Sciatic nerve (tissue), 2 donors: ENCODE measurements at regions not wholly inside any gene's neighbourhood (a gene's known extent, or its start where the extent isn't known, plus 50 kb on each side); places are given as distances from the start of the nearest gene placed in this dataset.

ENCODE experiments used
- ATAC-seq: fragments of 200-7000 bp; cut with Tn5 transposase; one replicate; pipeline ENCODE4 v1.9.1; 2020; ENCODE audit warnings: mild to moderate bottlenecking, moderate library complexity
- DNase-seq: peaks from one replicate; pipeline ENCODE4 v3.0.0-alpha.2; 2020; ENCODE audit warnings: low spot score
- intact Hi-C: fragments of 100-400 bp; cut with DNase I; formaldehyde crosslinking; loops from one replicate; pipeline ENCODE4 v1.14.2; 2022
- donor health status: DM: no; HTN: no; CAD: no.
- donor health status: DM: no; HTN: no; CAD: no.

GRCh38 chr2:105577762-105578161 is 166.9 kb upstream of the NCK2 start:
- no peak for ATAC-seq
- intact Hi-C loops = loop anchor here (2.0 kb wide), 1 partner anchor 57 kb away; no protein-coding TSS in a partner anchor
- DNase-seq = no peak

GRCh38 chr2:105576440-105577241 is 168.1 kb upstream of the NCK2 start:
- DNase-seq (no peak), ATAC-seq (peak; percentile 62)
- intact Hi-C loops = loop anchor here (2.0 kb wide), 1 partner anchor 56 kb away; no protein-coding TSS in a partner anchor

GRCh38 chr2:105576050-105576439 is 168.7 kb upstream of the NCK2 start:
- no peak for DNase-seq
- ATAC-seq = no peak
- intact Hi-C loops = loop anchor here (2.0 kb wide), 1 partner anchor 55 kb away; no protein-coding TSS in a partner anchor

- ATAC-seq (no peak), DNase-seq (no peak)
- intact Hi-C loops = loop anchor here (2.0 kb wide), 1 partner anchor 55 kb away; no protein-coding TSS in a partner anchor
Observed at GRCh38 chr2:105575499-105576025, 169.2 kb upstream of the NCK2 start.

GRCh38 chr2:105574796-105575344 is 169.8 kb upstream of the NCK2 start:
- no peak for DNase-seq
- intact Hi-C loops = no loop called here
- ATAC-seq = no peak

GRCh38 chr2:105573910-105574655 is 170.6 kb upstream of the NCK2 start:
- intact Hi-C loops = no loop called here
- ATAC-seq = no peak
- no peak for DNase-seq

GRCh38 chr2:105573490-105573889 is 171.2 kb upstream of the NCK2 start:
- intact Hi-C loops = no loop called here
- no peak for DNase-seq
- ATAC-seq = no peak

GRCh38 chr2:105571445-105571987 is 172.7 kb upstream of the FHL2 start:
- DNase-seq (no peak), ATAC-seq (peak; percentile 58)
- intact Hi-C loops = no loop called here

- intact Hi-C loops = no loop called here
- DNase-seq (no peak), ATAC-seq (no peak)
Observed at GRCh38 chr2:105570757-105571156, 171.9 kb upstream of the FHL2 start.

GRCh38 chr2:105570326-105570725 is 171.5 kb upstream of the FHL2 start:
- DNase-seq (no peak), ATAC-seq (no peak)
- intact Hi-C loops = no loop called here

GRCh38 chr2:105569606-105570005 is 170.8 kb upstream of the FHL2 start:
- no peak for ATAC-seq

GRCh38 chr2:105567996-105568494 is 169.2 kb upstream of the FHL2 start:
- intact Hi-C loops = no loop called here
- DNase-seq (no peak), ATAC-seq (no peak)

More at GRCh38 chr2:105569606-105570005, 170.8 kb upstream of the FHL2 start:
- intact Hi-C loops = no loop called here
- DNase-seq = no peak

GRCh38 chr2:105563000-105563719 is 164.3 kb upstream of the FHL2 start:
- DNase-seq (no peak), ATAC-seq (no peak)
- intact Hi-C loops = no loop called here

- DNase-seq (no peak), ATAC-seq (no peak)
- intact Hi-C loops = no loop called here
Observed at GRCh38 chr2:105561401-105561800, 162.6 kb upstream of the FHL2 start.

GRCh38 chr2:105560157-105560556 is 161.3 kb upstream of the FHL2 start:
- no peak for ATAC-seq
- intact Hi-C loops = no loop called here
- DNase-seq = no peak

GRCh38 chr2:105557021-105557920 is 158.4 kb upstream of the FHL2 start:
- no peak for DNase-seq
- intact Hi-C loops = no loop called here
- peak; percentile 40 for ATAC-seq

GRCh38 chr2:105556366-105556765 is 157.5 kb upstream of the FHL2 start:
- DNase-seq = no peak
- no peak for ATAC-seq
- intact Hi-C loops = no loop called here

GRCh38 chr2:105554235-105554634 is 155.4 kb upstream of the FHL2 start:
- intact Hi-C loops = no loop called here
- DNase-seq = no peak
- ATAC-seq = no peak
